GM18502 (cell line): ENCODE measurements at regions not wholly inside any gene's neighbourhood (a gene's known extent, or its start where the extent isn't known, plus 50 kb on each side); places are given as distances from the start of the nearest gene placed in this dataset.
"Not testable (repeated sequence)": the region's sequence is repeated elsewhere in the genome, so short reads cannot be mapped to it uniquely, and the experiment has no call there.

Source experiments
- ATAC-seq: cut with Tn5 transposase; IDR thresholded peaks from one replicate; pipeline ENCODE4 v1.9.1; 2021; ENCODE audit warnings: mild to moderate bottlenecking; ENCODE audit not compliant: unreplicated experiment, poor library complexity

DNA sequence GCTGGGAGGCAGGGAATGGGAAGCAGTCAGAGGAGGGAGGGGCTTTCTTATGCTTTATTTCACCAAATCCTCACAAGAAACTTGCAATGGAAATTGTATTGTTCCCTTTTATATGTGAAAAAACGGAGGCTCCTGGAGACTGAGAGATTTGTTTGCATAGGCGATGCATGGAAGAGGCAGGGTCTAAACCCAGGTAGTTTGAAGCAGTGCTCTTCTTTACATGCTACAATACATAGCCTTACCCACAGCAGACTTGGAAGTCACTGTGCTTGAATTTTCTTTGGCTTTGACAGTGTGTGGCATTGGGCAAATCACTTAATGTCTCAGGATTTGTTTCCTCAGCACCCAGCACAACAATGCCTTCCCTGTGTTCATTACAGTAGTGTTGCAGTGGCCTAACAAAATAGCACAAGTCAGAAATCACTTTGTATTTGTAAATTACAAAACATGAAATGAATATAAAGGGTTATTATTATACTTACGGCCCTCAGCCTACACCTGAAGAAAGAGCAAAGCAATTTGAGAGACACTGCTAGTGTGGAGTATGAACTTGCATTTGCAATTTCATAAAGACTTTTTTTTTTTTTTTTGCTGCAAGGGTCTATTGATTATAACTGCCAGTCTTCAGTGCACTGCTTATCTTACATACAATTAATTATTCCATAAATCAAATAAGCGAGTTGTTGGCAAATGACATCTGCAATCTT lies 646.4 kb upstream of the KCNMB2 start:
- no peak for ATAC-seq

DNA sequence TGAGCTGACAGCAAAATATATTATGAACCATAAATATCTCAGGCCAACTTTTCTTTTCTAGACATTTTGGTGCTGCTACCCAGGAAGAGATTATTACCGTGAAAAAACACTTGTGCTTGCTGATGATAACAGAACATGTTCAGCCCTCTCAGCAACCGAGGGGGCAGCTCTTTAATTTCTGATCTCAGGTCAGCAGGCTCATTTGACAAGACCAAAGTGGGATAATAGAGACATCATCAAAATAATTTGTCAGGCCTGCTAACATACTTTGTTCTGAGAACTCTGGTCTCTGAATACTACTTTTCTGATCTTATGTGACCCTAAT lies 645.9 kb upstream of the KCNMB2 start:
- no peak for ATAC-seq

DNA sequence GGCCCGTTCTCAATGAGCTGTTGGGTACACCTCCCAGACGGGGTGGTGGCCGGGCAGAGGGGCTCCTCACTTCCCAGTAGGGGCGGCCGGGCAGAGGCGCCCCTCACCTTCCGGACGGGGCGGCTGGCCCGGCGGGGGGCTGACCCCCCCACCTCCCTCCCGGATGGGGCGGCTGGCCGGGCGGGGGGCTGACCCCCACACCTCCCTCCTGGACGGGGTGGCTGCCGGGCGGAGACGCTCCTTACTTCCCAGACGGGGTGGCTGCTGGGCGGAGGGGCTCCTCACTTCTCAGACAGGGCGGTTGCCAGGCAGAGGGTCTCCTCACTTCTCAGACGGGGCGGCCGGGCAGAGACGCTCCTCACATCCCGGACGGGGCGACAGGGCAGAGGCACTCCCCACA lies 644.7 kb upstream of the KCNMB2 start:
- ATAC-seq: not testable (repeated sequence)

DNA sequence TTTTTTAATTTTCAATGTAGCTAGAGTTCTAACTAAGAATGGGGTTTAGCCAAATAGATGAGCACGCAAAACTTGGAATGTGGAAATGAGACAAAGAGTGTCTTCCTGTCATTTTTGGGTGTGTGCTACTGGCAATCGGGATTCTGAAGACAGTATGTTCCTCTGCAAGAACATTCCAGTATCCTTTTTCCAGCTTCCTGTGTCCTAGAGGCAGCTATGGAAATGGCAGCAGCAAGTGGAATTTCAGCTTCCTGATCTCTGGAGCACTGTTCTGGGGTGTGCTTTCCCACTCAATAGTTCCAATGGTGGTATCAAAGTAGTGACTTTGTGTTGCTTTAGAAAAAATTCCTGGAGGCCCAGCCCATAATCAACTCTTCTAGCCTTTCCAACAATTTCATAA lies 642.9 kb upstream of the KCNMB2 start:
- ATAC-seq: no peak

DNA sequence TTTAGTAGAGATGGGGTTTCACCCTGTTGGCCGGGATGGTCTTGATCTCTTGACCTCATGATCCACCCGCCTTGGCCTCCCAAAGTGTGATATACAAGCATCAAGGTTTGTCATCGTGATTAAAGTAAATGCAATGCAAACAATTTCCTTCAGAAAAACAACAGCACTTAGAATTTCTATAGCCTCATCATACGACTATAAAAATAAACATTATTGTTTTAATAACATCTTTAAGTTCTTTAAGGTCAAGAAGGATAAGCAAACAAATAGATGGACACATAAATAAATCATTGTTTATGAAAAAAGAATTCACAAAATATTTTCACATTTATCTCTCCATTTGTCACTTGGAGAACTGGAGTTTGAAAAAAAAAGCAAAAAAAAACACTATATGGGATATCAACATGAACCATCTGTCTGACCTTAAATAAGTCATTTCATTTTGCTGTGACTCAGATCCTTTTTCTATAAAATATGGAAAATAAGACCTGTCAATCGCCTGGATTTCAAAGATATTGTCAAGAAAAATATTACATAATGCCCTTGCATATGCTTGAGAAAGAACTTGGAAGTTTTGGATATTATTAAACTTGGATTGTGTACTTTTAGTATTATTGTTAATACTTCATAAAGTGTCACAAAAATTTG lies 642.0 kb upstream of the KCNMB2 start:
- no peak for ATAC-seq

DNA sequence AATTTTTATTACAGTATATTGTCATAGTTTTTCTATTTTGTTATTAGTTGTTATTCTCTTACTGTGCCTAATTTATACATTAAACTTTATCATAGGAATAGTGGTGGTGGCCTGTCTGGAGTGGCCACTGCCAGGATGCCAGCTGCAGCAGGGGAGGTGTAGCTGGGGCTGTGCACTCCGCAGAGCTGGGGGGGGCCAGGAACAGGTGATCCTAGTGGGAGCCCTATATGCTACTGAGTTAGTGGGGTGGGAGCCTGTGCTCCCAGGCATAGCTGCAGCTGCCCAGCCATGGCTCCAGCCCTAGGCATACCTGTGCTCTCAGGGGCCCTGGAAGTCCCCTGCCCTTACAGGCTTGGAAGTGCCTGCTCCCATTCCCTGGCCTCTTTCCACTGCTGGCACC lies 638.1 kb upstream of the KCNMB2 start:
- no peak for ATAC-seq

DNA sequence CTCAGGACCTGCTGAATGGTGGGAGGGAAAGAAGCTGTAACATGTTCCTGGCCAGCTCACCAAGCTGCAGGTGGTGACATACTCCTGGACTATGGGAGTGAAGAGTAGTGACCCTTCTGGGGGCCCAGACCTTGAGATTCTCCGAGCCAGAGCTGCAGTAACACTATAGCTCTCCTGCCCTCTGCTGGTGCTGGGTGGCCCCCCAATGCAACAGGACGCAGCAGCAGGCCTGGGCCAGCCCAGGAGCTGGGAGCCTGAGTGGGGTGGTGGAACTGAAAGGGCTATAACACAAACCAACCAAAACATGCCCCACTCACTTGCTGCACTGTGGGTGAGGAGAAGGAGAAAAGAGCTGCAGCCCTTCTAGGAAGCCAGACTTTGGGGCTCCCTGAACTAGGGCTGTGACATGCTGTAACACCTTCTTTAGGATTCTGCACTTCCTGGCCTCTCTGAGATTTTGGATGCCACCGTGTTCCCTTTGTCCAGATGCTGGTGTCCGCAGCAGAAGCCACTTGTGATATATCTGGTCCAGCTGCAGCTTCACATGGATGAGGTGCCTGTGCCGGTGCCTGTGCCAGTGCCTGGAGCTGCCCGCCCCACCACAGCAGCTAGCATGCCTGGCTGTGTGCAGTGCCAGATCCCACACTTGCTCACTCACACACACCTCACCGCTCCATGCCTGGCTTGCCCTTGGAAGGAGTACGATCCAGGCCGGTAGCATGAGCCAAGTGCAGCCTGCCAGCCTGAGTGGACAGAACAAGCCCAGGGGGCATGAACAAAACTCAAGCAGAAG lies 636.8 kb upstream of the KCNMB2 start:
- no peak for ATAC-seq

DNA sequence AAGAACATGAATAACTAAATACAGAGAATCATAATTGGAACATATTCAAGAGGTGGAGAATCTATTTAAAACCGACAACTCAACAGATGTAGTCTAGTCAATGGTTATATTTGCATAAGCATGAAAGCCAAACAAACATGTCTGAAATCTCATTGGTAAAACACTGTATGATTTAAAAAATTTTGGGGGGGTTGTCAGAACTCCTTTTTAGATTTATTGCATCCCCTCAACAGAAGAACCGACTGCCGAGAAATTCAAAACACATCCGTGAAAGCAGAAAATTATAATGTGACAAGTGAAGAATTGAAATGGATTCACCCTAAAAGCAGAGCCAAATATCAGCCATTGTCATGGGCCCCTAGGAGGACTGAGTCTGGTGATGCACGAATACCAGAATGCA lies 633.4 kb upstream of the KCNMB2 start:
- no peak for ATAC-seq

DNA sequence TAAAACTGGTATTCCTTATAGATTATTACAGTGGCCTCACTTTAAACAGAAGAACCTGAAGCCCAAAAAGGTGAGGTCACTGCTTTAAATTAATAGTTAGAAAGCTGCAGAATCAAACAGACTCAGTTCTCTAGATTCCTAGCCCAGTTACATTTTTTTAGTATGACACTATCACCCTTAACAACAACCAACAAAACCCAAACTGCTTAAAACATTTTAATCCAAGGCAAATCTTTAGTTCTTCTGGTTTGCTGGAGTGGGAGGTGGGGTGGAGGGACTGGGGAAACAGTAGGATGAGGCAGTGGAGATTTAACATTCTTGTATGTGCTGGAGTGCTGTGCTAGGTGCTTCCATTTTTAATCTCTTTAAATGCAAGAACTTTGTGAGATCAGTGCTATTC lies 631.6 kb upstream of the KCNMB2 start:
- ATAC-seq: no peak

DNA sequence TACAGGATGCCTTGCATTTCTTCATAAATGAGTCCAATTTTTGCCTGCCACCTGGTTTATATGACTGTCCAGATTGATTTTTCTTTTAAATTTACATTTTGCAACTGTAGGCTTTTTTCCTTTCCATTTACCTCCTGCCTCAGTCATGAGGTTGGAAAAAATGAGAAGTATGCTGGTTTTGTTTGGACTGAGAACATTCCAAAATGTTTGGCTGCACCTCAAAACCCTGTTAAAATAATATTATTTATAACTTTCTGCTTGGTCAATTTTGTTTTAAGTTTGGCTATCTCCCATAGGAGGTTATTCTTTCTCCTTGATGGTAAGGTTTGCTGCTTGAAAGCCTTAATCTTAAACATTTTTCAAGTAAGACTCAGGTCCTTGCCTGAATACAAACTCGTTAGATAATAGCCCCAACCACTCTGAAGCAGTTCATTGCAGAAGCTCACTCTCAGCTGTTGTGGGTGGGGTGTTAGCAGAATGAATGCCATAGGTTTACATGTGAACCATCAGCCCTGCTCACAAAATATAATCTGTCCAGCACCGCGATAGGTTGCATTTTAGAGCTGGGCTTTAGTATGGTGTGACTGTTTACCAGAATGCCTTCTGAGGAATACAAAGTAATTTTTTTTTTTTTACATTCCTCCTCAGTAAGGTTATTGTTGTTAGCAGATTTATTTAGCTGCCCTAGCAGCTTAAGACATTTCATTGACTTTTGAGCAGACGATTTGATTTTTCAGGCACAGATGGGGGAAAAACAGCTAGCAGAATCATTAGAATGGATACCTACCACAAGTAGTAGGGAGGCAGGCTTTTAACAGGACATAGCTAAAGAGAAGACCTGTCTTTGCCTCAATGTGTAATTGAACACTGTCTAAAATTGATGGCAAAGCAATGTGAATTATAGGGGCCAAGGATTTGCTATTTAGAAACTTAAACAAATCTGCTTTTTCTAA lies 630.8 kb upstream of the KCNMB2 start:
- no peak for ATAC-seq

DNA sequence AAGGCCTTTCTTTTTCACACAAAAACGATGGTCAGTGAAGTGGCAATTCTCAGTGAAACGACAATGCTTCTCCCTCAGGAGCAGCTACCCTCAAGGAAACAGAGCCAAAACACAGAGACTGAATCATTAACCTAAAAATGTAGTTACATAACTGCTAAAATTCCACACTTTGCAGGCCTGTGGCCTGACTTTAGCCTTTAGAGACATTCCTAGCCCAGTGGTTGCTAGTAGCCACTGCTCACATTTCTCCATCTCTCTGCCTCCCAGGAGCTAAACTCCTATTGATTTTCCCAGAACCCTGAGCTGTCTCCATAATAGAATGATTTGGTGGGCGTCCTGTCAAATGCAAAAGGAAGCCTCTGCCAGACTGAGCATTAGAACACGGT lies 630.1 kb upstream of the KCNMB2 start:
- ATAC-seq: no peak

DNA sequence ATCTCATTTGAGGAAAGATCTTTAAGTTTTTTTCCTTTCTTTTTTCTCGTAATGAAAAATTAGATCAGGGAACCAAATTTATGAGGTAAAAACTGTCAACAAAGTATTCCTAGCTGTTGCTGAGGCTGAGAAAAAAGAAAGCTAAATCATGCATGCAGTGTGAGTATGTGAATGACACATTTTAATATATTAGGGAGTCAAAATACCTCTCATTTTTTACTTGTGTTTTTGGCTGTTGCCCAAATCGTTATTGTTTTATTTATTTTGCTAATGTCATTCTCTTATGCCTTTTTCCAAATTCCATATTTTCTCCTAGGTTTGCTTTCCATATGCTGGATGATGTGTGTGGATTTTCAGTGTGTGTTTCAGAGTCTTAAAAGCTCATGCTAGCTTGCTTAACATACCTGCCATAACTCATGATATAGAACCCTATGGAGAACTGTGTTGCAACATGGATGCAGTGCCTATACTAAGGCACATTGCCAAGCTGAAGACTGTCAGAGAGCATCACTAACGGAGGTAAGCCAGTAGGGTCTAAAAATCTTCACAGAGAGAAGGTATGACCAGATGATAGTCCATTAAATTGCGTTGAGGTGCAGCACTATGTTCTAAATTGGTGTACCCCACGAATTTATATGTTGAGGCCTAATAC lies 629.5 kb upstream of the KCNMB2 start:
- ATAC-seq: no peak

DNA sequence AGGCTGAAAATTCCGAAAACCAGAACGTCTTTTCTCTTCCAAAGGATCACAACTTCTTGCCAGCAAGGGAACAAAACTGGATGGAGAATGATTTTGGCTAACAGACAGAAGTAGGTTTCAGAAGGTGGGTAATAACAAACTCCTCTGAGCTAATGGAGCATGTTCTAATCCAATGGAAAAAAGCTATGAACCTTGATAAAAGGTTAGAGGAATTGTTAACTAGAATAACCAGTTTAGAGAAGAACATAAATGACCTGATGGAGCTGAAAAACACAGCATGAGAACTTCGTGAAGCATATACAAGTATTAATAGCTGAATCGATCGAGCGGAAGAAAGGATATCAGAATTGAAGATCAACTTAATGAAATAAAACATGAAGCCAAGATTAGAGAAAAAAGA lies 626.7 kb upstream of the KCNMB2 start:
- not testable (repeated sequence) for ATAC-seq

DNA sequence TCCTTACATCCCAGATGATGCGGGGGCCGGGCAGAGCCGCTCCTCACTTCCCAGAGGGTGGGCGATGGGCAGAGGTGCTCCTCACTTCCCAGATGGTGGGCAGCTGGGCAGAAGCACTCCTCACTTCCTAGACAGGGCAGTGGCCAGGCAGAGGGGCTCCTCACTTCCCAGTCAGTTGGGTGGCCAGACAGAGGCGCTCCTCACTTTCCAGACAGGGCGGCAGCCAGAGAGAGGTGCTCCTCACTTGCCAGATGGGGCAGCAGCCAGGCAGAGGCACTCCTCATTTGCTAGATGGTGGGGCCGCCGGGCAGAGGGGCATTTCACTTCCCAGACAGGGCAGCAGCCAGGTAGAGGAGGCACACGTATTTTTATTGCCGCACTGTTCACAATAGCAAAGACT lies 622.0 kb upstream of the KCNMB2 start:
- no peak for ATAC-seq

DNA sequence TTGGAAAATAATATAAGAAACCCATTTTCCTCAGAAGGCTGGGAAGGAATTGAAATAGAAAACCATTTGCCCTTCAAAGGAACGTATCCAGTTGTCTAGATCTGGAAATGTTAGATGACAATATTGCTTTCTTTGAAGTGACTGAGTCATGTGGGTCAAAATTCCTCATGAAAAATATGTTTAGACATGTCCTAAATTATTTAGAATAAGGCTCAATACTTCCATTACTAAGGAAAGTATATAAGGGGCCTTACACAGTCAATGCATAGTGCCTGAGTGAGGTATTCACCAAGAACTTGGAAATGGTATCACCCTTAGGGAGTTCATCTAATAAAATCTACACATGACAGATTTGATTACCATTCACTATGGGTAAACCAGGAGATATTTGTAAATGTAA lies 619.8 kb upstream of the KCNMB2 start:
- ATAC-seq: no peak

DNA sequence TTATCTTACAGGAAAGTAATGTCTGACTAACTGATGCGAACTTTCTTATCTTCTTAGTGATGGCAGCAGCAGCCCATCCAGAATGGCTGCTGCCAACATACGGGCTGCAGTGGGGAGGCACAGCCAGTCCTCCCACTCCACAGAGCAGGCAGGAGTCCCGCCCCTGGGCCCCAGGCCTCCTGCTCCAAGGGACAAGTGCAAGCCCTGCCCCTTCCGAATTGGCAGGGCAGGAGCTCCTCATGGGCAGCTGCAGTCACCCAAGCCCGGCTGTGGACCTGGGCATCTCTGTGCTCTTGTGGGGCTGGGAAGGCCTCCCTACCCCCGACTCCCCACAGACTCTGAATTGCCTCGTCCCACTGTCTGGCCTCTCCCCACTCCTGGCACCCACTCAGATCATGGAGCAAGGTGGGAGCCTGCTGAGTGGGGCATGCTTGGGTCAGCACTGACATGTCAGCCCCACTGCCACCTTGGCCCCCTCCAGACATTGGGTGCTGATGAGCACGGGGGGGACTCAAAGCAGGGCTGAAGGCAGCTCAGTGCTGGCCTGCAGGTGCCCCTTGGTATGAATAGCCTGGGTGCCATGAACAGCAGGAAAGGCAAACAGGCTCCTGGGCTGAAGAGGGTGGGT lies 618.9 kb upstream of the KCNMB2 start:
- no peak for ATAC-seq

DNA sequence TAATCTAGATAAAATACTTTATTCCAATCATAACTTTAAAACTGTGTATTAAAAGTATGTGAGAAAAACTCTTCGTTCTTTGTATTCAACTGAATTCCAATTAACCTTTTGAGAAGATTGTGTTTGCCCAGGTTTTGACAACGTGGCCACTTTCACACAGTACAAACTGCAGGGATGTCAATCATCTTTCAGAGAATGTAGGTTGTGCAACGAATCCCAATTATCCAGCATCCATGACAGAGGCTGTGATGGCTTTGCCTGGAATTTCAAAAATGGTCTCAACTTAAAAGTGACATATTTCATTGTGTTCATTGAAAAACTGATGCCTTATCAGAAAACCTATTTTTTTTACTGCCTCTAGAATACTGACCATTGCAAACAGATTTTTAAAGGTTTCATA lies 615.1 kb upstream of the KCNMB2 start:
- ATAC-seq: no peak

DNA sequence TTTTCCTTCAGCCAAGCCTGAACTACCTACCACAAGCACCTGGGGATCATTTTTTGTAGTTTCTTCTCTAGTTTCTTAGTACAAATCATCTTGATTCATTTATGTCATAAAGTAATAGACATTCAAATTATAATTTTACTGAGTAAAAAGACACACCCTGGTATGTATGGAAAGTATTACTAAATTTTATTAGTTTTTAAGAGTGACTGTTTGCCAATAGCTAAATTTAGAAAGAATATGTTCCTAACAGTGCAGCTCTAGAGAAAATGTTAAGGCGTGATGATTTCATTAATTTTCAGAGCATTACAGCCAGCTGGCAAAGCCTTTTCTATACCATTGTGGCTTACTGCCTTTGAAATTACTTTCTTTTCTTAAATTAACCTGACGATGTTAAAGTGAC lies 612.0 kb upstream of the KCNMB2 start:
- no peak for ATAC-seq

DNA sequence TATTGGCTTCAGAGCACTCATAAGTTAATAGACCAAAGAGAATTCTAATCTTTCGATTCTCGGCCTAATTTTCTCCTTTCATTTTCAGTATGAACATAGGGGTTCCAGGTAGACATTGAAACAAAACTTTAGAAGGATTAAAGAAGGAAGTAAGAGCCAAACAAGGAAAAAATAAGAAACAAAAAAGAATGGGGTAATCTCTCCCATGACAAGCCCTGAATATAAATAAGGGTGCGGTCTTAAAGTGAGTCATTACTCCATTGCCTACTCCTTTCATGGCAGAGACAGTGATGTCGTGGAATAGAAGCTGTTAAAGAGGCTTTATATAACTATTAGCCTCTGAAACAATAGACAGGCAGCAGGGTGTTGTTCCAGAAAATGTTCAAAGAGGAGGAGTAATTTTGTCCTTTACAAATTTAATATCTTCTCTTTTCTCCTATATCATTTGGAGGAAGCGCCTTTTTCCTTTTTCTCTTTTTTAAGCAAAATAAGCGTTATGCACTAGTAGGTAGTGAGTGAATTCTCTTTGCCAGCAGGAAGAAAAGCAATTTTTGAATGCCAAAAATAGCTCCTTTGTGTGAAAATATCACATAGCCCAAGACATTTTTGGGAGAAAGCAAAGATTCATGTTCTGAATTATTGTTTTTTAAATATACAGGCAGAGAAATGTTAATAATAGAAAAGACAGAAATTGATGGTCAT lies 607.9 kb upstream of the KCNMB2 start:
- peak; percentile 91 for ATAC-seq
